Ectodermal cell (in vitro differentiated cells): ENCODE measurements at regions not wholly inside any gene's neighbourhood (a gene's known extent, or its start where the extent isn't known, plus 50 kb on each side); places are given as distances from the start of the nearest gene placed in this dataset.

Experiments
- H3K27ac ChIP-seq: 2 replicates; pipeline ENCODE4 v1.7.0; 2013; ENCODE audit warnings: mild to moderate bottlenecking, low read depth, low read length; ENCODE audit not compliant: insufficient read depth, poor library complexity, severe bottlenecking
- H3K27me3 ChIP-seq: 2 replicates; pipeline ENCODE4 v1.7.0; 2013; ENCODE audit warnings: mild to moderate bottlenecking, low read length; ENCODE audit not compliant: insufficient read depth, control insufficient read depth, poor library complexity, severe bottlenecking
- H3K36me3 ChIP-seq: one replicate; pipeline ENCODE4 v1.7.0; 2013; ENCODE audit warnings: low read length; ENCODE audit not compliant: control insufficient read depth, insufficient read depth
- H3K4me1 ChIP-seq: one replicate; pipeline ENCODE4 v1.7.0; 2013; ENCODE audit warnings: low read length; ENCODE audit not compliant: control insufficient read depth, insufficient read depth
- H3K4me3 ChIP-seq: 2 replicates; pipeline ENCODE4 v1.7.0; 2013; ENCODE audit warnings: low read depth, low read length, control low read depth; ENCODE audit not compliant: insufficient read depth
- H3K9me3 ChIP-seq: 2 replicates; pipeline ENCODE4 v1.7.0; 2013; ENCODE audit warnings: mild to moderate bottlenecking, low read length, moderate library complexity; ENCODE audit not compliant: control insufficient read depth
- WGBS, 2 experiments: methylation state at CpG; one replicate each; pipeline ENCODE4 v1.1.7; 2013; ENCODE audit warnings: missing lambda C conversion rate in 2 of 2; 5-methylcytosine and 5-hydroxymethylcytosine counted together

- no peak overlapping the region for H3K27ac ChIP-seq
- WGBS, 2 experiments: 60% methylated on average over 1 of the region's 1 CpG; no CpG with 5 or more reads in 1 of the 2 experiments
- H3K9me3 ChIP-seq: no peaks in the 10 kb centered on the region
- H3K27me3 ChIP-seq: no peaks in the 10 kb centered on the region
- H3K36me3 ChIP-seq: no peaks in the 10 kb centered on the region
- no peaks in the 10 kb centered on the region for H3K4me1 ChIP-seq
- H3K4me3 ChIP-seq: no peak overlapping the region
Observed at GRCh38 chr10:108632144-108632543, 1291.2 kb downstream of the XPNPEP1 start.

DNA sequence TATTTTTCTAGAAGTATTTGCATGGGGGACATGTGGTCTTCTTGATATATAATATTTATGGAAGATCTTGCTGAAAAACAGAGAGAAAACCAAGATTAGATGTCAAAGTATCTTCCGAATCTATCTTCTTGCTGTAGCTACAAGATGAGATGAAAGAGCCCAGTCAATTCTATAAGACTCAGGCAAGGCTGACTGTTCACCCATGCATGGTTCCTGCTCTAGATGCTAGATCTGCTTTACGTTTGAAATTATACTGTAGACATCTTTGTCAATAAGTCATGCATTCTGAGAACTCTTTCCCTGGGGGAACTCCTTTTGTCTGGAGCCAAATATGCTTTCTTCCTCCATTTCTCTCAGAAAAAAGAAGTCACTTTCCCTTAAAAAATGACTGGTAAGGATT is 1292.0 kb downstream of the XPNPEP1 start:
- Histone ChIP-seq H3K4me3 (no peak overlapping the region), H3K9me3 (no peaks in the 10 kb centered on the region), H3K36me3 (no peaks in the 10 kb centered on the region), H3K4me1 (no peaks in the 10 kb centered on the region), H3K27ac (no peak overlapping the region), H3K27me3 (no peaks in the 10 kb centered on the region)
- WGBS, 2 experiments: 89 to 92% methylated on average over 2 of the region's 2 CpGs

DNA sequence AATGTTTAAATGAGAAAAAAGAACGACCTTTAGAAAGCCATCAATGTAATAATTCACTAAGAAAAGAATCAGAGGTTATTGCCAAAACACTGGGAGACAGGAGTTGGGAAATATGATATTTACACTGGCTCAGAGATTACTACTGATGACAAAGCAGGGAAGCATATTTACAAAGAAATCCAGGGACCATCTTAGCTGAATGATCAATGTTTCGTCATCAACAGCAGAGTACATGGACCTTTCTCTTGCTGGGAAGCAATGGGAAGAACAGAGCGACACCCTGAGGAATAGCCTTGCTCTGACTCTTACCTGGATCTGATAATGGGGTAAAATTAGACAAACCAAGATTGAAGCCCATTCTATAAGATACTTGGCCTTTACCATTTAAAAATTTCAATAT is 1293.5 kb downstream of the XPNPEP1 start:
- H3K27me3 ChIP-seq: no peaks in the 10 kb centered on the region
- H3K36me3 ChIP-seq: no peaks in the 10 kb centered on the region
- WGBS, 2 experiments: 54 to 81% methylated on average over 2 to 3 of the region's 3 CpGs

DNA sequence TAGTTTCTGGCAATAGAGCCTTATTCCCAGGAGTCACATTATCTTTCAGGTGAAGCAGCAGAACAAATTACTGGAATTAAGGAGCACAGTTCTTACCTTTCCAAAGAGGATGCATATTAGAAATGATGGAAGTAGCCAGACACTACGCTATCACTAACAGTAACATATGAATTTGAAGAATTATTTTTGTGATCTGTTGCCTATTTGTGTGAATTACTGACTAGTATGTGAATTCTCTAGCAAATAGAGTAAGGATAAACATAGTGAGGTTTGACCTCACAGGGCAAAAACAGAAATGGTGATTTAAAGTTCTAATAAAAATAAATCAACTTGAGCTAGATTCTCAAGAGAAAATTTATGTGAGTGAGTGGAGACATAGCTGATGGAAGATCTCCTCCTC is 1299.3 kb downstream of the XPNPEP1 start:
- H3K4me1 ChIP-seq: no peaks in the 10 kb centered on the region
- 100% methylated on average over 1 of the region's 1 CpG; no CpG with 5 or more reads in 1 of the 2 experiments for WGBS, 2 experiments
- no peaks in the 10 kb centered on the region for H3K36me3 ChIP-seq

More for the DNA sequence above, 1293.5 kb downstream of the XPNPEP1 start:
- Histone ChIP-seq H3K27ac (no peak overlapping the region), H3K9me3 (no peaks in the 10 kb centered on the region), H3K4me3 (no peak overlapping the region), H3K4me1 (no peaks in the 10 kb centered on the region)

DNA sequence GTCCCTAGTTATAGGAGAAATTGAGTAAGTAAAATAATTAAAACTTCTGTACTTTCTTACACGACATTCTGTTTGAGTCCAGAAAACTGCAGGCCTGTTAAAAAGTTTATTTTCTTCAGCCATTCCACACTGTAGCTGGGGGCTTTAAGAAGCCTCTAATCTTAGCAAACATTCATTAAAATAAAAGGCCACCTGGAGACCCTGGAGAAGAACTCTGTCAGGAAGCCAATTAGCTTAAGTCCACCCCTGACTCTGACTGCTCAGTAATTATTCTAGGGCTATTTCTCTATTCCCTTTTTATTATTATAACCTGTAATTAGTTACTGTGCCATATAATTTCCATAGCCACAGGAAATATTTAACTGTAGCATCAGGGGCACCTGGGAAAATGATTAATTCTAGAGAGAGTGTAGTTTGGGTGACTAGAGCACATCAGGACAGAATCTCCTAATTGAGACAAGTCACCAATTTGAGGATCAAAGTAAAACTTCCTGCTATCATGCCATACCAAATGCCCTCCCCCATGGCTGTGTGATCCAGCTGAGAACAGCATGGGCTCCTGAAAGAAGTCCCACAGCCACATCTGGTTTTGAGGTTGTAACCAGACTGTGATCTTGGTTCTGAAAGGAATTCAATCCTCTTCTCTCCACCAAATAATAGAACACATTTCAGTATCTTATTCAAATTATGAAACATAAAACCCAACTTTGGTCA is 1302.3 kb downstream of the XPNPEP1 start:
- WGBS, 2 experiments: 33 to 43% methylated on average over 1 of the region's 1 CpG
- H3K27me3 ChIP-seq: no peaks in the 10 kb centered on the region
- H3K27ac ChIP-seq: no peak overlapping the region
- no peaks in the 10 kb centered on the region for H3K9me3 ChIP-seq
- no peaks in the 10 kb centered on the region for H3K36me3 ChIP-seq
- no peaks in the 10 kb centered on the region for H3K4me1 ChIP-seq
- no peak overlapping the region for H3K4me3 ChIP-seq

More for the DNA sequence above, 1299.3 kb downstream of the XPNPEP1 start:
- no peak overlapping the region for H3K27ac ChIP-seq
- H3K4me3 ChIP-seq: no peak overlapping the region
- no peaks in the 10 kb centered on the region for H3K27me3 ChIP-seq
- no peaks in the 10 kb centered on the region for H3K9me3 ChIP-seq

GRCh38 chr10:108616559-108617285 is 1306.6 kb downstream of the XPNPEP1 start:
- no peaks in the 10 kb centered on the region for H3K27me3 ChIP-seq
- 76 to 79% methylated on average over 5 to 6 of the region's 6 CpGs for WGBS, 2 experiments
- H3K9me3 ChIP-seq: no peaks in the 10 kb centered on the region
- H3K4me3 ChIP-seq: no peak overlapping the region
- H3K27ac ChIP-seq: no peak overlapping the region
- no peaks in the 10 kb centered on the region for H3K4me1 ChIP-seq
- H3K36me3 ChIP-seq: no peaks in the 10 kb centered on the region

DNA sequence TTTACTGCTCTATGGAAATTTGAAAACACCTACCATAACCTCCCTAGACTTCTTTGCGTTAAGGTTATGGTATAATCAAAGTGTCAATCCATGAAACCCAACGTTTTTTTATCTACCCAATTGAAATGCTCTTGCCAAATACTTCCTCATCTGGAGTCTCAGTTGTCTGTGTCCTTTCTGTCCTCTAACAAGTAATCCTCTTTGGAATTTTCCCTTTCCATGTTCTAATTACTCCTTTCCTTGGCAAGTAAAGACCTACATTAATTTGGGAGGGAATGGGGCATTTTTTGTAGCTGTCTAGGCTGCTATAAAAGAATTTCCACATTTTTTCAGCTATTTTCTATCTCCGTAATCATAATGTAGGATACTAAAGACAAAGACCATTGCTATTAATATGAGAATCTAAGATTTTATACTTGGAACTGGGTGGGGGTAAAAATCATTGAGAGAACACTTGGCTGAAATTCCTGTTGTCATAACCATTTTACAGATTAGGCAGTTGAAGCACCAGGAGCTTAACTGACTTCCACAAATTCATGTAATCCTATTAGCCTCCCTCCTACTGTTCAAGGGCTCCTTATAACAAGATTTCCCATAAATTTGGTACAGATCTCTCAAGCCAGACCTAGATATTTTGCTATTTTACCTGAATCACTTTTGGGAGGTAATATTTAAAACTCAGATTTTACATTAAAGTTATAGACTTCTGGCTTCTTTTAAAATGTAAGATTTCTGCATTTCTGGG is 1307.6 kb downstream of the XPNPEP1 start:
- Histone ChIP-seq H3K36me3 (no peaks in the 10 kb centered on the region), H3K4me1 (no peaks in the 10 kb centered on the region), H3K27me3 (no peaks in the 10 kb centered on the region), H3K27ac (no peak overlapping the region), H3K9me3 (no peaks in the 10 kb centered on the region), H3K4me3 (no peak overlapping the region)
- WGBS, 2 experiments: 73 to 79% methylated on average over 2 of the region's 3 CpGs

- no peak overlapping the region for H3K4me3 ChIP-seq
- H3K27me3 ChIP-seq: no peaks in the 10 kb centered on the region
- WGBS, 2 experiments: 79 to 90% methylated on average over 1 of the region's 3 CpGs
- H3K4me1 ChIP-seq: no peaks in the 10 kb centered on the region
- no peaks in the 10 kb centered on the region for H3K36me3 ChIP-seq
- H3K27ac ChIP-seq: no peak overlapping the region
- H3K9me3 ChIP-seq: no peaks in the 10 kb centered on the region
Observed at GRCh38 chr10:108612485-108612884, 1310.8 kb downstream of the XPNPEP1 start.

- H3K9me3 ChIP-seq: no peaks in the 10 kb centered on the region
- H3K27ac ChIP-seq: no peak overlapping the region
- H3K36me3 ChIP-seq: no peaks in the 10 kb centered on the region
- no peak overlapping the region for H3K4me3 ChIP-seq
- WGBS, 2 experiments: 20% methylated on average over 1 of the region's 1 CpG; no CpG with 5 or more reads in 1 of the 2 experiments
- H3K27me3 ChIP-seq: no peaks in the 10 kb centered on the region
- H3K4me1 ChIP-seq: no peaks in the 10 kb centered on the region
Observed at GRCh38 chr10:108608860-108609259, 1314.5 kb downstream of the XPNPEP1 start.

DNA sequence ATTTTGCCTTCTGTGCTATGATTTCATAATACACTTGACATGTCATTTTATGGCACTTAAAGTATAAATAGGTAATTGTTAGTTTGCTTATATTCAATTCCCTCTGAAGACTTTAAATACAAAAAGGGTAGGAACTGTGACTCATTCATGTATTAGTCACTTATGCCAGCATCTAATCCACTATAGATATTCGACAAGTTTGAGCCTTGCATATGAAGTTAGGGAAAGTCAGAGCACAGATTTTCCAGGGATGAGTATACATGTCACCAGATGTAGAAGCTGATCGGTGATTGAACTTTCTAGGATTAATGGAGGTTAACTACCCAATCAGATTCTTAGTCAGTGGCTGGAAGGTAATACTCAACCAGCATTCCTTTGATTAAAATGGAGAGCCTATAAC is 1321.5 kb downstream of the XPNPEP1 start:
- no peak overlapping the region for H3K27ac ChIP-seq
- 96% methylated on average over 2 of the region's 2 CpGs for WGBS, 2 experiments

More for the DNA sequence above, 1321.5 kb downstream of the XPNPEP1 start:
- H3K27me3 ChIP-seq: no peaks in the 10 kb centered on the region
- H3K36me3 ChIP-seq: no peaks in the 10 kb centered on the region
- no peaks in the 10 kb centered on the region for H3K9me3 ChIP-seq
- H3K4me1 ChIP-seq: no peaks in the 10 kb centered on the region
- no peak overlapping the region for H3K4me3 ChIP-seq
